Ectodermal cell (in vitro differentiated cells): ENCODE measurements at regions not wholly inside any gene's neighbourhood (a gene's known extent, or its start where the extent isn't known, plus 50 kb on each side); places are given as distances from the start of the nearest gene placed in this dataset.

Experiments used
- H3K27ac ChIP-seq: 2 replicates; pipeline ENCODE4 v1.7.0; 2013; ENCODE audit warnings: mild to moderate bottlenecking, low read depth, low read length; ENCODE audit not compliant: insufficient read depth, poor library complexity, severe bottlenecking
- H3K27me3 ChIP-seq: 2 replicates; pipeline ENCODE4 v1.7.0; 2013; ENCODE audit warnings: mild to moderate bottlenecking, low read length; ENCODE audit not compliant: insufficient read depth, control insufficient read depth, poor library complexity, severe bottlenecking
- H3K36me3 ChIP-seq: one replicate; pipeline ENCODE4 v1.7.0; 2013; ENCODE audit warnings: low read length; ENCODE audit not compliant: control insufficient read depth, insufficient read depth
- H3K4me1 ChIP-seq: one replicate; pipeline ENCODE4 v1.7.0; 2013; ENCODE audit warnings: low read length; ENCODE audit not compliant: control insufficient read depth, insufficient read depth
- H3K4me3 ChIP-seq: 2 replicates; pipeline ENCODE4 v1.7.0; 2013; ENCODE audit warnings: low read depth, low read length, control low read depth; ENCODE audit not compliant: insufficient read depth
- H3K9me3 ChIP-seq: 2 replicates; pipeline ENCODE4 v1.7.0; 2013; ENCODE audit warnings: mild to moderate bottlenecking, low read length, moderate library complexity; ENCODE audit not compliant: control insufficient read depth
- WGBS, 2 experiments: methylation state at CpG; one replicate each; pipeline ENCODE4 v1.1.7; 2013; ENCODE audit warnings: missing lambda C conversion rate in 2 of 2; 5-methylcytosine and 5-hydroxymethylcytosine counted together

GRCh38 chr5:10090074-10090473, 159.6 kb downstream of the ATPSCKMT start:
- 93 to 98% methylated on average over 2 of the region's 2 CpGs for WGBS, 2 experiments
- Histone ChIP-seq H3K27ac (no peak overlapping the region), H3K4me1 (no peaks in the 10 kb centered on the region), H3K9me3 (no peaks in the 10 kb centered on the region), H3K4me3 (no peak overlapping the region), H3K36me3 (no peaks in the 10 kb centered on the region), H3K27me3 (no peaks in the 10 kb centered on the region)

- H3K27me3 ChIP-seq = no peaks in the 10 kb centered on the region
Measured at GRCh38 chr5:10085185-10085584, 164.5 kb downstream of the ATPSCKMT start.

GRCh38 chr5:10081584-10081983, 168.1 kb downstream of the ATPSCKMT start:
- no peaks in the 10 kb centered on the region for H3K4me1 ChIP-seq
- no peak overlapping the region for H3K4me3 ChIP-seq
- WGBS, 2 experiments = 92 to 96% methylated on average over 4 of the region's 4 CpGs
- H3K27me3 ChIP-seq = no peaks in the 10 kb centered on the region
- H3K36me3 ChIP-seq = no peaks in the 10 kb centered on the region
- no peak overlapping the region for H3K27ac ChIP-seq
- H3K9me3 ChIP-seq = no peaks in the 10 kb centered on the region

More at GRCh38 chr5:10085185-10085584, 164.5 kb downstream of the ATPSCKMT start:
- H3K36me3 ChIP-seq = no peaks in the 10 kb centered on the region
- H3K9me3 ChIP-seq = no peaks in the 10 kb centered on the region
- WGBS, 2 experiments = 77 to 86% methylated on average over 5 of the region's 5 CpGs
- no peaks in the 10 kb centered on the region for H3K4me1 ChIP-seq
- no peak overlapping the region for H3K4me3 ChIP-seq
- H3K27ac ChIP-seq = no peak overlapping the region

GRCh38 chr5:10077791-10078545, 171.7 kb downstream of the ATPSCKMT start:
- Histone ChIP-seq H3K27me3 (no peaks in the 10 kb centered on the region), H3K27ac (no peak overlapping the region), H3K36me3 (no peaks in the 10 kb centered on the region), H3K4me3 (no peak overlapping the region), H3K9me3 (no peaks in the 10 kb centered on the region), H3K4me1 (no peaks in the 10 kb centered on the region)
- 92 to 95% methylated on average over 11 of the region's 11 CpGs for WGBS, 2 experiments

GRCh38 chr5:10073441-10074104, 176.1 kb downstream of the ATPSCKMT start:
- WGBS, 2 experiments = 94 to 98% methylated on average over 8 of the region's 8 CpGs
- no peaks in the 10 kb centered on the region for H3K27me3 ChIP-seq
- H3K9me3 ChIP-seq = no peaks in the 10 kb centered on the region
- no peak overlapping the region for H3K4me3 ChIP-seq
- H3K4me1 ChIP-seq = no peaks in the 10 kb centered on the region
- no peak overlapping the region for H3K27ac ChIP-seq
- H3K36me3 ChIP-seq = no peaks in the 10 kb centered on the region

- H3K9me3 ChIP-seq = no peaks in the 10 kb centered on the region
- H3K36me3 ChIP-seq = no peaks in the 10 kb centered on the region
- 76 to 83% methylated on average over 4 of the region's 4 CpGs for WGBS, 2 experiments
- no peak overlapping the region for H3K27ac ChIP-seq
- H3K4me1 ChIP-seq = no peaks in the 10 kb centered on the region
- no peaks in the 10 kb centered on the region for H3K27me3 ChIP-seq
- H3K4me3 ChIP-seq = no peak overlapping the region
Measured at GRCh38 chr5:10069637-10070313, 179.9 kb downstream of the ATPSCKMT start.

- Histone ChIP-seq H3K4me1 (no peaks in the 10 kb centered on the region), H3K9me3 (no peaks in the 10 kb centered on the region), H3K4me3 (no peak overlapping the region), H3K36me3 (no peaks in the 10 kb centered on the region), H3K27me3 (no peaks in the 10 kb centered on the region), H3K27ac (no peak overlapping the region)
- 94 to 96% methylated on average over 34 of the region's 34 CpGs for whole genome bisulfite sequencing, 2 experiments
Measured at GRCh38 chr5:10065428-10066000, 184.2 kb downstream of the ATPSCKMT start.

GRCh38 chr5:10064546-10065195, 185.0 kb downstream of the ATPSCKMT start:
- no peak overlapping the region for H3K27ac ChIP-seq
- H3K4me3 ChIP-seq = no peak overlapping the region
- no peaks in the 10 kb centered on the region for H3K9me3 ChIP-seq
- 93 to 95% methylated on average over 8 of the region's 8 CpGs for WGBS, 2 experiments
- no peaks in the 10 kb centered on the region for H3K36me3 ChIP-seq
- no peaks in the 10 kb centered on the region for H3K4me1 ChIP-seq
- no peaks in the 10 kb centered on the region for H3K27me3 ChIP-seq

GRCh38 chr5:10063997-10064396, 185.7 kb downstream of the ATPSCKMT start:
- H3K4me1 ChIP-seq = no peaks in the 10 kb centered on the region
- 89 to 90% methylated on average over 12 of the region's 12 CpGs for WGBS, 2 experiments
- no peaks in the 10 kb centered on the region for H3K36me3 ChIP-seq
- no peaks in the 10 kb centered on the region for H3K9me3 ChIP-seq
- no peak overlapping the region for H3K27ac ChIP-seq
- no peaks in the 10 kb centered on the region for H3K27me3 ChIP-seq
- no peak overlapping the region for H3K4me3 ChIP-seq
